ENCODE measurements at regions not wholly inside any gene's neighbourhood (a gene's known extent, or its start where the extent isn't known, plus 50 kb on each side); places are given as distances from the start of the nearest gene placed in this dataset.

DNA sequence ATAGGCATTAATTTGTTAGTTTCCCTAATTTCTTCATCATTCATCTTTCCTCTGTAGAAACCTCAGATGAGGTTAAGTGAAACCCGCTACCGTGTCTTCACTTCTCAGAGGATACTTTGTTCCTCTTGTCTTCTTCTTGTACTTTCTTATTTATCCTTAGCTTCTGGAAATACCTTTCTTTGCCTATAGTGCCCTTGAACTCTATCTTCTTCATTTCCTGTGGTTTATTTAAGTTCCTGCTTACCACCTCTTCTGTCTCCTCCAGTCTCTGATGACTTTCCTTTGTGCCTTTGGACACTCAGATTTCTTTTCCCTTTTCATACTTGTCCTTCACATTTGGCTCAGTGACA lies 159.6 kb upstream of the LEF1 start:
- TF ChIP-seq, protein P1, sequence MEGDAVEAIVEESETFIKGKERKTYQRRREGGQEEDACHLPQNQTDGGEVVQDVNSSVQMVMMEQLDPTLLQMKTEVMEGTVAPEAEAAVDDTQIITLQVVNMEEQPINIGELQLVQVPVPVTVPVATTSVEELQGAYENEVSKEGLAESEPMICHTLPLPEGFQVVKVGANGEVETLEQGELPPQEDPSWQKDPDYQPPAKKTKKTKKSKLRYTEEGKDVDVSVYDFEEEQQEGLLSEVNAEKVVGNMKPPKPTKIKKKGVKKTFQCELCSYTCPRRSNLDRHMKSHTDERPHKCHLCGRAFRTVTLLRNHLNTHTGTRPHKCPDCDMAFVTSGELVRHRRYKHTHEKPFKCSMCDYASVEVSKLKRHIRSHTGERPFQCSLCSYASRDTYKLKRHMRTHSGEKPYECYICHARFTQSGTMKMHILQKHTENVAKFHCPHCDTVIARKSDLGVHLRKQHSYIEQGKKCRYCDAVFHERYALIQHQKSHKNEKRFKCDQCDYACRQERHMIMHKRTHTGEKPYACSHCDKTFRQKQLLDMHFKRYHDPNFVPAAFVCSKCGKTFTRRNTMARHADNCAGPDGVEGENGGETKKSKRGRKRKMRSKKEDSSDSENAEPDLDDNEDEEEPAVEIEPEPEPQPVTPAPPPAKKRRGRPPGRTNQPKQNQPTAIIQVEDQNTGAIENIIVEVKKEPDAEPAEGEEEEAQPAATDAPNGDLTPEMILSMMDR (IDR thresholded peaks at IDR 0.05; ENCODE audit: low read depth, low read length), result no peak
- TF ChIP-seq POLR2A (IDR thresholded peaks at IDR 0.05; ENCODE audit: extremely low read depth, insufficient read length), result no peak
- TF ChIP-seq, protein P2, sequence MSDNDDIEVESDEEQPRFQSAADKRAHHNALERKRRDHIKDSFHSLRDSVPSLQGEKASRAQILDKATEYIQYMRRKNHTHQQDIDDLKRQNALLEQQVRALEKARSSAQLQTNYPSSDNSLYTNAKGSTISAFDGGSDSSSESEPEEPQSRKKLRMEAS (IDR thresholded peaks at IDR 0.05; ENCODE audit: low read depth, low read length), result no peak

Data from NB4 (cell line).